HG03521 (cell line): ENCODE measurements at regions not wholly inside any gene's neighbourhood (a gene's known extent, or its start where the extent isn't known, plus 50 kb on each side); places are given as distances from the start of the nearest gene placed in this dataset.
"Not testable (repeated sequence)": the region's sequence is repeated elsewhere in the genome, so short reads cannot be mapped to it uniquely, and the experiment has no call there.

Experiments used
- ATAC-seq: cut with Tn5 transposase; IDR thresholded peaks from one replicate; pipeline ENCODE4 v1.9.1; 2021; ENCODE audit warnings: mild to moderate bottlenecking, moderate library complexity; ENCODE audit not compliant: unreplicated experiment

- peak; percentile 91 for ATAC-seq
Observed at GRCh38 chrX:118212817-118213183, 96.2 kb upstream of the KLHL13 start.

- ATAC-seq, result no peak
Observed at GRCh38 chrX:118215346-118215745, 98.7 kb upstream of the KLHL13 start.

- no peak for ATAC-seq
Observed at GRCh38 chrX:118216087-118216486, 99.5 kb upstream of the KLHL13 start.

GRCh38 chrX:118216509-118216908, 99.9 kb upstream of the KLHL13 start:
- ATAC-seq, result no peak

- ATAC-seq, result no peak
Observed at GRCh38 chrX:118218079-118218478, 101.5 kb upstream of the KLHL13 start.

- ATAC-seq, result no peak
Observed at GRCh38 chrX:118218940-118219339, 102.3 kb upstream of the KLHL13 start.

GRCh38 chrX:118219866-118220265, 103.3 kb upstream of the KLHL13 start:
- no peak for ATAC-seq

- ATAC-seq, result no peak
Observed at GRCh38 chrX:118220509-118220908, 103.9 kb upstream of the KLHL13 start.

GRCh38 chrX:118221270-118221669, 104.7 kb upstream of the KLHL13 start:
- ATAC-seq, result no peak

GRCh38 chrX:118221733-118222132, 105.1 kb upstream of the KLHL13 start:
- ATAC-seq, result no peak

GRCh38 chrX:118222421-118222820, 105.8 kb upstream of the KLHL13 start:
- no peak for ATAC-seq

- ATAC-seq, result no peak
Observed at GRCh38 chrX:118225711-118226428, 109.3 kb upstream of the KLHL13 start.

- ATAC-seq, result no peak
Observed at GRCh38 chrX:118228041-118228440, 111.4 kb upstream of the KLHL13 start.

GRCh38 chrX:118228456-118228855, 111.8 kb upstream of the KLHL13 start:
- no peak for ATAC-seq

- ATAC-seq, result no peak
Observed at GRCh38 chrX:118231464-118231863, 114.4 kb upstream of the WDR44 start.

- ATAC-seq, result no peak
Observed at GRCh38 chrX:118239178-118239870, 106.6 kb upstream of the WDR44 start.

- ATAC-seq, result no peak
Observed at GRCh38 chrX:118239913-118240698, 105.8 kb upstream of the WDR44 start.

GRCh38 chrX:118246961-118247360, 98.9 kb upstream of the WDR44 start:
- ATAC-seq, result not testable (repeated sequence)

GRCh38 chrX:118249146-118249545, 96.8 kb upstream of the WDR44 start:
- no peak for ATAC-seq

GRCh38 chrX:118250445-118250844, 95.5 kb upstream of the WDR44 start:
- no peak for ATAC-seq

- ATAC-seq, result no peak
Observed at GRCh38 chrX:118251271-118251670, 94.6 kb upstream of the WDR44 start.

- ATAC-seq, result no peak
Observed at GRCh38 chrX:118252967-118253366, 92.9 kb upstream of the WDR44 start.
